CD1c-positive myeloid dendritic cell (primary cell): ENCODE measurements at regions not wholly inside any gene's neighbourhood (a gene's known extent, or its start where the extent isn't known, plus 50 kb on each side); places are given as distances from the start of the nearest gene placed in this dataset.
A peak's percentile ranks its signal among the peaks of the same experiment; 100 is the strongest.
"Not testable (repeated sequence)": the region's sequence is repeated elsewhere in the genome, so short reads cannot be mapped to it uniquely, and the experiment has no call there.

Source experiments
- DNase-seq: peaks from one replicate; pipeline ENCODE4 v3.0.0-alpha.2; 2016; ENCODE audit errors: extremely low spot score

GRCh38 chr20:24836661-24837299 lies 112.3 kb upstream of the CST7 start:
- peak; percentile 22 for DNase-seq

GRCh38 chr20:24837781-24838450 lies 111.2 kb upstream of the CST7 start:
- DNase-seq: no peak

GRCh38 chr20:24838546-24839535 lies 110.2 kb upstream of the CST7 start:
- DNase-seq: no peak

GRCh38 chr20:24840121-24840713 lies 108.9 kb upstream of the CST7 start:
- DNase-seq: no peak

- no peak for DNase-seq
These were observed 106.7 kb upstream of the CST7 start for GRCh38 chr20:24842274-24842917.

- peak; percentile 61 for DNase-seq
These were observed 106.0 kb upstream of the CST7 start for GRCh38 chr20:24842918-24843715.

- no peak for DNase-seq
These were observed 98.9 kb upstream of the CST7 start for GRCh38 chr20:24850176-24850575.

- no peak for DNase-seq
These were observed 97.6 kb upstream of the CST7 start for GRCh38 chr20:24851346-24852019.

GRCh38 chr20:24853916-24854315 lies 95.2 kb upstream of the CST7 start:
- no peak for DNase-seq

GRCh38 chr20:24855848-24856247 lies 93.2 kb upstream of the CST7 start:
- DNase-seq: no peak

- DNase-seq: not testable (repeated sequence)
These were observed 90.6 kb upstream of the CST7 start for GRCh38 chr20:24858500-24858899.

GRCh38 chr20:24859539-24859938 lies 89.5 kb upstream of the CST7 start:
- no peak for DNase-seq

GRCh38 chr20:24862186-24862585 lies 86.9 kb upstream of the CST7 start:
- DNase-seq: no peak

GRCh38 chr20:24862606-24863005 lies 86.5 kb upstream of the CST7 start:
- DNase-seq: no peak

GRCh38 chr20:24863356-24863755 lies 85.7 kb upstream of the CST7 start:
- no peak for DNase-seq

- DNase-seq: no peak
These were observed 83.1 kb upstream of the CST7 start for GRCh38 chr20:24866008-24866407.

GRCh38 chr20:24866742-24867141 lies 82.3 kb upstream of the CST7 start:
- DNase-seq: no peak

- DNase-seq: no peak
These were observed 81.5 kb upstream of the CST7 start for GRCh38 chr20:24867556-24867955.

- DNase-seq: no peak
These were observed 80.6 kb upstream of the CST7 start for GRCh38 chr20:24868396-24868927.

- DNase-seq: no peak
These were observed 80.1 kb upstream of the CST7 start for GRCh38 chr20:24868959-24869358.
